ENCODE measurements at regions not wholly inside any gene's neighbourhood (a gene's known extent, or its start where the extent isn't known, plus 50 kb on each side); places are given as distances from the start of the nearest gene placed in this dataset.

- no peak for DNase-seq
- H3K27ac ChIP-seq: no peak overlapping the region
- H3K27me3 ChIP-seq (replicated peaks): no peaks in the 10 kb centered on the region
- in situ Hi-C loops (cut with HindIII; ENCODE audit: low pct_ligation_motif_present, low sequenced_read_pairs): no loop called here
- H3K4me3 ChIP-seq (ENCODE audit: low read depth, low read length): no peak overlapping the region
- H3K36me3 ChIP-seq (replicated peaks): no peaks in the 10 kb centered on the region
- TF ChIP-seq CTCF (IDR thresholded peaks at IDR 0.05; ENCODE audit: low read depth, low read length, missing control alignments): no peak
Measured at GRCh38 chr2:144328938-144329337, 191.0 kb downstream of the ZEB2 start.

GRCh38 chr2:144326825-144327224, 193.1 kb downstream of the ZEB2 start:
- no peak for TF ChIP-seq CTCF (IDR thresholded peaks at IDR 0.05; ENCODE audit: low read depth, low read length, missing control alignments)
- no peaks in the 10 kb centered on the region for H3K36me3 ChIP-seq (replicated peaks)
- DNase-seq: no peak
- no peak overlapping the region for H3K4me3 ChIP-seq (ENCODE audit: low read depth, low read length)
- H3K27me3 ChIP-seq (replicated peaks): no peaks in the 10 kb centered on the region
- in situ Hi-C loops (cut with HindIII; ENCODE audit: low pct_ligation_motif_present, low sequenced_read_pairs): no loop called here
- no peak overlapping the region for H3K27ac ChIP-seq

- DNase-seq: peak; percentile 45
- H3K4me3 ChIP-seq (ENCODE audit: low read depth, low read length): no peak overlapping the region
- in situ Hi-C loops (cut with HindIII; ENCODE audit: low pct_ligation_motif_present, low sequenced_read_pairs): no loop called here
- H3K27me3 ChIP-seq (replicated peaks): no peaks in the 10 kb centered on the region
- no peak for TF ChIP-seq CTCF (IDR thresholded peaks at IDR 0.05; ENCODE audit: low read depth, low read length, missing control alignments)
- no peaks in the 10 kb centered on the region for H3K36me3 ChIP-seq (replicated peaks)
- no peak overlapping the region for H3K27ac ChIP-seq
Measured at GRCh38 chr2:144325086-144325485, 194.8 kb downstream of the ZEB2 start.

GRCh38 chr2:144324446-144325045, 195.4 kb downstream of the ZEB2 start:
- DNase-seq: no peak
- no peak overlapping the region for H3K27ac ChIP-seq
- H3K36me3 ChIP-seq (replicated peaks): no peaks in the 10 kb centered on the region
- no peaks in the 10 kb centered on the region for H3K27me3 ChIP-seq (replicated peaks)
- TF ChIP-seq CTCF (IDR thresholded peaks at IDR 0.05; ENCODE audit: low read depth, low read length, missing control alignments): no peak
- in situ Hi-C loops (cut with HindIII; ENCODE audit: low pct_ligation_motif_present, low sequenced_read_pairs): no loop called here
- no peak overlapping the region for H3K4me3 ChIP-seq (ENCODE audit: low read depth, low read length)

GRCh38 chr2:144323946-144324345, 196.0 kb downstream of the ZEB2 start:
- Histone ChIP-seq H3K4me3 (ENCODE audit: low read depth, low read length) (no peak overlapping the region), H3K27me3 (replicated peaks) (no peaks in the 10 kb centered on the region), H3K27ac (no peak overlapping the region), H3K36me3 (replicated peaks) (no peaks in the 10 kb centered on the region)
- no peak for TF ChIP-seq CTCF (IDR thresholded peaks at IDR 0.05; ENCODE audit: low read depth, low read length, missing control alignments)
- DNase-seq: no peak
- in situ Hi-C loops (cut with HindIII; ENCODE audit: low pct_ligation_motif_present, low sequenced_read_pairs): no loop called here

GRCh38 chr2:144322379-144322778, 197.5 kb downstream of the ZEB2 start:
- no peaks in the 10 kb centered on the region for H3K36me3 ChIP-seq (replicated peaks)
- in situ Hi-C loops (cut with HindIII; ENCODE audit: low pct_ligation_motif_present, low sequenced_read_pairs): no loop called here
- no peak for DNase-seq
- no peak for TF ChIP-seq CTCF (IDR thresholded peaks at IDR 0.05; ENCODE audit: low read depth, low read length, missing control alignments)
- H3K27me3 ChIP-seq (replicated peaks): no peaks in the 10 kb centered on the region
- H3K27ac ChIP-seq: no peak overlapping the region
- no peak overlapping the region for H3K4me3 ChIP-seq (ENCODE audit: low read depth, low read length)

All from brain microvascular endothelial cell (primary cell).